GM19351 (cell line): ENCODE measurements at regions not wholly inside any gene's neighbourhood (a gene's known extent, or its start where the extent isn't known, plus 50 kb on each side); places are given as distances from the start of the nearest gene placed in this dataset.
"Not testable (repeated sequence)": the region's sequence is repeated elsewhere in the genome, so short reads cannot be mapped to it uniquely, and the experiment has no call there.

Experiments used
- ATAC-seq: cut with Tn5 transposase; IDR thresholded peaks from one replicate; pipeline ENCODE4 v1.9.1; 2021; ENCODE audit warnings: mild to moderate bottlenecking, moderate library complexity; ENCODE audit not compliant: unreplicated experiment

DNA sequence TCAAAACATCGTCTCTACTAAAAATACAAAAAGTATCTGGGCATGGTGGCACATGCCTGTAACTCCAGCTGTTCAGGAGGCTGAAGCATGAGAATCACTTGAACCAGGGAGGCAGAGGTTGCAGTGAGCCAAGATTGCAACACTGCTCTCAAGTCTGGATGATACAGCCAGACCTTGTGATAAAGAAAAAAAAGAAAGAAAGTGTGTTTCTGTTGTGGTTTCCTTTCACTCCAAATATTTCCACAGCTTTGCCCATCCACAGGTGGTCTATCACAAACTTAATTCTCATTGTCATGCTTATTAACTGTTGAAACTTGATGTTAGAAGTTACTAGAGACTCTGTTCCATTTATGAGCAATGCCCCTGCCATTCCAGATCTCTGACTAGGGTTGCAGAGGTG lies 316.0 kb upstream of the SEMA3C start:
- no peak for ATAC-seq

DNA sequence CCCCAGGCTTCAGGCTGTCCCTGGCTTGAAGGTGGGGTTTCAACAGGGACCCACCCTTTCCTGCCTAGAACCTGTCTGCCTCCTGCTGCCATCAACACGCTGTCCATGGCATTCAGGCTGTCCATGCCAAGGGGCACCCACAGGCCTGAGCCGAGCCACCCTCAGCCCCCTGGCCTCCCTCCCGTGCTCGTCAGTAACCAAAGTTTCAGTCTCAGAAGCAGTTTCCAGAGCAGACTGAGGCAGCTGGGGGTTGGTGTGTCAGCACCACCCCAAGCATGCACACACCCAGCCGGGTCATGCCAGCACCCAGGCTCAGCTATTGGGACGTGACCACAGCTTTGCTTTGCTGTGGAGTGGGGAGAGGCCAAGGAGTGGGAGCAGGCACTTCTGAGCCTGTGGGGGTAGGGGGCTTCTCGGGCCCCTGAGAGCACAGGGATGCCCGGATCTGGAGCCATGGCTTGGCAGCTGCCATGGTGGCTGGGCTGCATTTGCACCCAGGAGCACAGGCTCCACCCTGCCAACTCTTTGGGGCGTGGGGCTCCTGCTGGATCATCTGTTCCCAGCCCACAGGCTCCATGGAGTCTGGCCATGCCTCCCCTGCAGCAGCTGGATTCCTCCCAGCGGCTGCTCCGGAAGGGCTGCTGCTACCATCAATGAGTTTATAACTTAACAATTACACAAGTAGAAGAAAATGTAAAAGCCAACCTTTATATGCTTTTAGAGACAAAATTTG lies 314.5 kb upstream of the SEMA3C start:
- no peak for ATAC-seq

DNA sequence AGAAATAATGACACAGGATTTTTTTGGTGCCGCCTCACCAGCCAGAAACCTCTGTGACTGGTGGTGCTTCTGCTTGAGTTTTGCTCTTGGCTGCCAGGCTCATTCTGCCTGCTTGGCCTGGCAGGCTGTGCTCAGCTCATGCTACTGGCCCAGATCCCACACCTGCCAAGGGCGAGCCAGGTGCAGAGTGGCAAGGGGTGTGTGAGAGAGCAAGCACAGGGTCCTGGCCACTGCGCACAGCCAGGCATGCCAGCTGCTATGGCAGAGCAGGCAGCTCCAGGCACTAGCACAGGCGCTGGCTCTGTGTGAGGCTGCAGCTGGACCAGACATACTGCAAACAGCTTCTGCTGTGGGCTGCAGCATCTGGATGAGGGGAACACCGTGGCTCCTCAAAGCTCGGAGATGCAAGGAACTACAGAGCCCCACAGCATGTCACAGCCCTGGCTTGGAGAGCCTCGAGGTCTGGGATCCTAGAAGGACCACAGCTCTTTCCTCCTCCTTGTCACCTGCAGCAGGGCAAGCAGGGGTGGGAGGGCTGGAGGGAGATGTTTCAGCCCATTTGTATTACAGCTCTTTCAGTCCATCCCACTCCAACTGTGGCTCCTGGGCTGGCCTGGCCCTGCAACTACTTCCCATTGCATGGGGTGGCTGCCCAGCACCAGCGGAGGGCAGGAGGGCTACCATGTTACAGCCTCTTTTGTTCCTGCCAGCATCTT lies 313.4 kb upstream of the SEMA3C start:
- no peak for ATAC-seq

DNA sequence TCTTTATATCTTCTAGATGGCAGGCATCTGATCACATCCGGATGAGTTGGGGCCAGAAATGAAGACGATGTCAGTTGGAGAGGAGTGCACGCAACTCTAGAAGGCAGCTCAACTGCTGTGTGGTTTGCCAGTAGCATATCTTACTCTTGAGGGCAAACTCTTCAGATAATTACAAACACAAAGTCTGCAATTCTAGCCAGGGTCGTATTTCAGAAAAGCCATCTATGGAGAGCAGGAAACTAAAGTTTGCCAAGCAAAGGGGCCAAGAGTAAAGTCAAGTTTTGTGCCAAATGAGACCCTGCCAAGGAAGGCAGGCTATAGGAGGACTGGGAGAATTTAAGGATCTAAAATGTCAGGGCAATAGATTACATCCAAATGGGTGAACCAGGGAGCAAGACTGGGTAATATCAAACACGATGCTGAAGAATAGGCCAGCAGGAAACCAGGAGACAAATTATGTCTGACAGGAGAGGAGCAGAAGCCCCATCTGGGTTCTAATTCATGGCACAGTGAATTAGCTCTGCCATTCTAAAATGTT lies 312.5 kb upstream of the SEMA3C start:
- ATAC-seq, result no peak

DNA sequence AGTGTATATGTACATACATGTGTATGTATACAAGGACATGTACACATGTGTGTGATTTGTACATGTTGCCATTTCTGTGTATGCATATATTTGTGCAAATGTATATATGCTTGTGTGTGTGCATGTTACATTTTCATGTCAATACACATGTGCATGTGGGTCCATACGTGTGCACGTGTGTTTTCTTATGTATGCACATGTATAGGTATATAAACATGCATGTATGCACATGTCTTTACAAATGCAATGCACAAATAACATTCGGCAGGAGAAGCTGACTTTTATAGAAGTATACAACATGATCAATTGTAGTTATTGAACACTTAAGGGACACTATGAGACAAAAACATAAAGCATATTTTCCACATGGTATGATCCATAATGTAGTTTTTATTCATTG lies 307.4 kb upstream of the SEMA3C start:
- ATAC-seq, result no peak

DNA sequence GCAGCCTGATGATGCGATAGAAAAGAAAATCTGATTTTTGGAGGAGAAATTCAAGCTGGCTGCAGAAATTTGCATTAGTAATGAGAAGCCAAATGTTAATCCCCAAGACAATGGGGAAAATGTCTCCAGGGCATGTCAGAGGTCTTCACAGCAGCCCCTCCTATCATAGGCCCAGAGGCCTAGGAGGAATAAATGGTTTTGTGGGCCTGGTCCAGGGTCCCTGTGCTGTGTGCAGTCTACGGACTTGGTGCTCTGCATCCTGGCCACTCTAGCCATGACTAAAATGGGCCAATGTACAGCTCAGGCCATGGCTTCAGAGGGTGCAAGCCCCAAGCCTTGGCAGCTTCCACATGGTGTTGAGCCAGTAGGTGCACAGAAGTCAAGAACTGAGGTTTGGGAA lies 303.8 kb upstream of the SEMA3C start:
- ATAC-seq, result not testable (repeated sequence)

DNA sequence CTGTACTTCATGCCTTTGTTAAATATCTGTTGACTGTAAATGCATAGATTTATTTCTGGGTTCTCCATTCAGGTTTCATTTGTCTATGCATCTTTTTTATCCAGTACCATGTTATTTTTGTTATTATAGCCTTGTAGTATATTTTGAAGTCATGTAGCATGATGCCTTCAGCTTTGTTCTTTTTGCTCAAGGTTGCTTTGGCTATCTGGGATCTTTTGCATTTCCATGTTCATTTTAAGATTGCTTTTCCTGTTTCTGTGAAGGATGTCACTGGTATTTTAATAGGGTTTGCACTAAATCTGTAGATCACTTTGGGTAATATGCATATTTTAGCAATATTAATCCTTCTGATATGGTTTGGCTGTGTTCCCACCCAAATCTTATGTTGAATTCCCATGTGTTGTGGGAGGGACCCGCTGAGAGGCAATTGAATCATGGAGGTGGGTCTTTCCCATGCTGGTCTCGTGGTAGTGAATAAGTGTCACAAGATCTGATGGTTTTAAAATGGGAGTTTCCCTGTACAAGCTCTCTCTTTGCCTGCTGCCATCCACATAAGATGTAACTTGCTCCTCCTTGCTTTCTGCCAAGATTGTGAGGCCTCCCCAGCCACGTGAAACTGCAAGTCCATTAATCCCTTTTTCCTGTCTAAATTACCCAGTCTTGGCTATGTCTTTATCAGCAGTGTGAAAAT lies 302.8 kb upstream of the SEMA3C start:
- no peak for ATAC-seq

DNA sequence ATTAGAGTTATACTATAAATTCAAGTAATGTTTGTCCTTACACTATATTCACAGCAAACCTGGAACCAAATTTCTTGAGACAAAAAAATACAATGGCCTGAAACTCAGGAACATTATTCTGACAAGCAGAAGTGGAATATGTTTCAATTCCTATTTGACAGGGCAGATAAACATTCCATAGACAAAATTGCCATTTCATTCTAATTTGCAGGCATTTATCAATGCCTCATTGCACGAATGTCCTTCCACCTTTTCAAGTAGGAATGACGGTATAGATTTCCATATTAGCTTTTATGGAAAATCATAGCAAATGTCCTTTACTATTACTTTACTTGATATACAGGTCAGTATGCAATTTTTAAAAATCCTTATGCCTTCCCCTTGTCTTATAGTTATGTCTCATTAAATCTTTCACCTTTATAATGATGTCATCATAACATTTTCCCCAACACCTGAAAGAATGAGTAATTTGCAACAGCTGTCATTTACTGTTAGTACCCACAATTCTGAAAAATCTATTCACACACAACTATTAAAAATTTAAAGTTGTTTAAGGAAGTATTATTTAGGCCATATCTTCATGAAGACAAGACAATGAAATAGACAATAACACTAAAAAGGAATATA lies 299.7 kb upstream of the SEMA3C start:
- ATAC-seq, result no peak

DNA sequence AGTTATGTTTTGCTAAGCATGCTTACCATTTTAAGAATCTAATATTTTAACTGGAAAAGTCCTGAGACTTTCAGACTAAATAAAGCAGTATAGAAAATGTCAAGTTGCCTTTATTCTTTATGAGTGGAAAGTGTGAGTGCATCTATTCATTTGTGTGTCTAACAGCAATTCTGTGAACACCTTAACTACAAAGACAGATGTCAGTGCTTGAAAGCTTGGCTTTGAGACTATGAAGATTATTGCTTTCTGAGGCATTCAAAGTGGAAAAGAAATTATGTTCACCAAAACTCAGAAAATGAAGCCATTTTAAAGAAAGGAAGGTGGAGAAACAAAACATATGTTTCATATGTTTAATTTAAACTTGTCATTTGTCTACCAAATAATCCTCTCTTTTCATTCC lies 294.5 kb upstream of the SEMA3C start:
- ATAC-seq, result no peak

DNA sequence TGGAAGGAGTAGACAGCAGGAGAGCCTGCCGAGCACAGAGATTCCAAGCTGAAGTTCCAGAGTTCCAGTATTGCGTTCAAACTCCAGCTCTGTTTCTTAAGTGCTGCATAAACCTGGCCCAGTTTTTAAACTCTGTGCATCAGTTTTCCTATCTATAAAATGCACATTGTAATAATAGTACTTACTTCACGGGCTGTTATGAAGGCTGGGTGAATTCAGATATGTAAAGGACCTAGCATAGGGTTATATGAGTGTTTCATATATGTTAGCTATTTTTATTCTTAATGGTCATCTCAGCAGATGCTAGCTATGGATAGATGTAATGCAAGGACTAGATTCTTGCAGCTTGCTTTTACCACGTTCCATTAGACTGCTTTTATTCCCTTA lies 293.1 kb upstream of the SEMA3C start:
- no peak for ATAC-seq

DNA sequence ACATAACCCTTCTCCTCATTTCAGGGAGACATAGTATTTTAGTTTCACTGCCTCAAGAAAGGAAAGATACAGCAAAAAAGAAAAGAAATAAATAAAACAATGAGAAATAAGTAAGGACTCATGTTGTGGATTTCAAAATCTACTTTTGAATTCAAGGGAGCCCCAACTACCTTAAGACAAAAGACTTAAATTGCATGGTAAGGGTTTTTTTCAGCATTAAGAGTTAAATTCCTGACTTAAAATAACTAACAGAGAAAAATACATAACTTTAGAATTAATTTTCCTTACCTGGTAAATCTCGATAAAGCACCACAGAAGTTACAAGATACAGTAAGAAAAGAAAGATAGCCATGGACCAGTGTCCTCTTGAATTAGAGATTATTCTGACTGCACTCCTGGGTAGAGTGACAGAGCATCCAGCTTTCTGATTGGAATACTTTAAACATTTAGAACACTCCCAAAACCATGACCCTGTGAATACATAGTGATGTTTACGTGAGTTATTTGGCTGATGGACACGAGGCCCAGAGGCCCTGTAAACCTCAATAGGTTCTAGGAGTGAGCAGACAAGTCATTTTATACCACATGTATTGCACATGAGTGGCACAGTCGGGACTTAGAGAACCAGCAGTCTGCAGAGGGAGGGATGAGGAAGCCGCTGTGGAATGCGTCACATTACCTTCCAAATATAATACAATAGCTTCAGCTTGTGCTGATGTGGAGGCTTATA lies 292.5 kb upstream of the SEMA3C start:
- ATAC-seq, result no peak

DNA sequence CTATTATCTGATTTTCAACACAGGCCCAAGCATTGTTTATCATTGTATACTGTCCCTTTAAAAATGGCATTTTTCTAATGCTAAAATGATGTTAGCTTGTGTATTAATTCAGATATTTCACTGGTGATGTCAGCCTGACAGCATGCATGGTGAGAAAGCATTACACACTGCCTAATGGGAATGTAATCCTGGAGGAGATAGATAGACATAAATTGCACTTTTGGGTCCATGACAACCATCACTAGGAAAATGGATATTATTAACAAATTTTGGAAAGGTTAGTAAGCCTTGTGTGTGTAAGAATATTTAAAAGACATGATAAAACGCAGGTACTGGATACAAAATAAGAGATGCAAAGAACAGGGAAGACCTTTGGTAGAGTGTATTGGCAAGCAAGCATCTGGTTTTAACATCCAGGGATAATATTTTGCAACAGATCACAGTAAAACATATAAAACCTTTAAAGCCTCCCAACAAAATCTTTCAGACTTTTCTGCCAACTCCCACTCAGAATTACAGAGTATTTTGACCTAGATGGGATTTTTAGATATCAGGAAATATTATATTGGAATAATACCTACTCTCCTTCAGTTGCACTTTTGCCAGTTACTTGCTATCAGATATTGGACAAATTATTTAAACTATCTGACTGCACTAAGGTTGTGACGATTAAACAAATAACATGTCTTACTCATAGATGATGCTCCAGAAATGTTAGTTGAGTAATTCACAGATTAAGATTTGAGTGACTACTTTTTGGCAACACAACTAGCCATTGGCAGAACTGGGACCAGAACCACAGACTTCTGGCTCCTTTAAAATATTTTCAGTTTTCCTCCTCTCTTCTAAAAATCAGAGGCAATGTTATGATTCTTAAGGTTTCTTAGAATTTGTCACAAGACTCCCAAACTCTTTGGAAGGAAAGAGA lies 291.6 kb upstream of the SEMA3C start:
- no peak for ATAC-seq

DNA sequence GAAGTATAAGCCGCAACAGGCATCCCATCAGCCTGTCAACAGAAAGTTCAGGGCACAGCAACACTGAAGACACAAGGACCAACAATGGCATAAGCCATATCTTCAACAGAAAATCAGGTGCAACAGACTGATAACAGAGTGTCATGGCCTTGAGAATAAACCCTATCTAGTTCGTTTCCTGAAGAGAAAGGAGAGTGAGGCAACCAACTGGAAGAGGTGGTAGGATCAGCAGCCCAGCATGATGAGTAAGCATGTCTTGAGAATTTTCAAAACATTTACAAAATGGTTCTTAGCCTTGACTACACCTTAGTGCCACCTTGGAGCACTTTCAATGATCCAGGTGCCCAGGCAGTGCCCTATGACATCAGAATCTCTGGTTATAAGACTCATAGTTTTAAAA lies 290.2 kb upstream of the SEMA3C start:
- ATAC-seq, result no peak

DNA sequence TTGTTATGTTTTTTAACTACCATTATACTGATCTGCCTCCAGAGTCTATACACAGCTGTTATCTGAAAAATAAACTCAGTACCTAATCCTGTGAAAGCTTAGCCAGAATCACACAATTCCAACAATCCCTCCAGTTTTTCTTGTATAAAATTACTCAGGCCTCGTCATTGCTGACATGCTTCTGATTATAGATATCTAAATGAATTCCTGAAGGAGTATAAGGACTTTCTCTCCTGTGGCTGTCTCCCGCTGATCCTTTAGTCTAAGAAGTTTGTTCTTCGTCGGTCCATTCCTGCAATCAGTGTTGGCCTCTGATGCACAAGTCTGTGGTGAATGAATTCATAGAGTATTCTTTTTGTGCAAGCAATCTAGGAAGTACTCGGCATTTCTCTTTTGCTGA lies 288.9 kb upstream of the SEMA3C start:
- no peak for ATAC-seq

DNA sequence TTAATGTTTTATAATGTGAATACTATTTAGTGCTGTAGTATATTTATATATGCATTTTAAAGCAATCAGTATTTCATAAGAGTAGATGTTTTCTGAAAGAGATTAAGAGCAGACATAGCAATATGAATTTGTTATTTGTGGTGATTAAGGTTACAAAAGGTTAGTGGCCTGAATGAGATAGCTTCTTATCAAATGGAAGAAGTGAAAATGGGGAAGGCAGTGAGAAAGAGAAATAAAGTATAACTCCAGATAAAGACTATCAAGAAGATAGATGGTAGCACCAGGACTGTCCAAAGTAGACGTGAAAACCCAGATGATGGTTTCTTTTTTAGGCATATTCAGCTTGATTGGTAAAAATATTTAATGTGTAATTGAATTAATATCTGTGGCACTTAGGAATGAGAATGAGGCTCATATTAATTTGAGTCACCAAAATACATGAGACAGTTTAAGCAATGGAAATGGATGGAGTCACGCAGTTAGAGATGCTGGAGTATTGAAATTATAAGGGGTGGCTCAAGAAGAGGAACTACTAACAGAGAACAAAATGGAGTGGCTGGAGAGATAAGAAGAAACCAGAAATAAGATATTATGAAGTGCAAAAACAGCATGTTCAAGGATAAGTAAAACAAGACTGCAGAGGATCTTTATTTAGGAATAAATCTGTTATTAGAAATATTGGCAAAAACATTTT lies 288.0 kb upstream of the SEMA3C start:
- ATAC-seq, result no peak

DNA sequence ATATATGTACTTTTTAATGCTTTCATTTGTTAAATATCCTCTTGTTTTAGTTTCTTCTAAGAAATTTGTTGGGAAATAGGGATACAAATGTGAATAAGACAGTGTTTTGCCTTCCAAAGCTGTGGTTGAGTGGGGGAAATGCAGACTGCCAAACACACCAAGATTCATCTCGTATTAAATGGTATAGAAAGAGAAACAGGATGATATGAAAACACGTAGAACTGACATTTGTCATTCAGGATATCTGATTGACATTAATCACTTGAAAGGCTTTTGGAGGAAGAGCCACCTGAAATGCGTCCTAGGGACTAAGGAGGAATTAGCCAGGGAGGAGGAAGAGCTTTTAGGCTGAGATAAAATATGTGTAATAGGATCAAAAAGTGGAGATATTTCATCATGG lies 287.4 kb upstream of the SEMA3C start:
- ATAC-seq, result no peak

DNA sequence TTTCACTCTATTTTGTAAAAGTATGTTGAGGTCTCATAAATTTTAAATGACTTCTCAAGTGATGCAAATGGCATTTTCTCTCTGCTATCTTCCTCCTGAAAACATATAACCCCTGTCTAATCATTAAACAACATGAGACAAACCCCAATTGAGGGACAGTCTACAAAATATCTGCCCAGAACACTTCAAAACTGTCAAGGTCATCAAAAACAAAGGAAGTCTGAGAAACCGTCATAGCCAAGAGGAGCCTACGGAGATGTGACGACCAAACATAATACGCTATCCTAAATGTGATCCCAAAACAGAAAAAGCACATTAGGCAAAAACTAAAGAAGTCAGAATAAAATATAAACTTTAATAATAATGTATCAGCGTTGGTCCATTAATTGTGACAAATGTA lies 282.3 kb upstream of the SEMA3C start:
- no peak for ATAC-seq

DNA sequence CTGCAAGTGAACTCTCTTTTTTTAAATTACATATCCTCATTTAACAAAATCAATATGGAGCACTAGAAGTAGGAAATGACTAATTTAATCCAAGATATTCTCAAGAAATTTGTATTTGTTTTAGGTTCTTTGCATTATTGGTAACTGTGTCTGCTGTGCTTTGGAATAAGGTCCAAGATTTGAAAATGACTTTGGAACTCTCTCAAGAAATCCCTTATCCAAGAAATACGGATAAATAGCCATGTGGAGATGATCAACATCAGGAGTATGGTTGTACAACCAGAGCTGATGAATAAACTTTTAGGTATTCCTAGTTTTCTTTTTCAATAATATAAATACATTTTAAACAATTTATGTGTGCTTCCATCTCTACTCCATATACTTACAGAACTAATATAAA lies 279.9 kb upstream of the SEMA3C start:
- ATAC-seq, result no peak

DNA sequence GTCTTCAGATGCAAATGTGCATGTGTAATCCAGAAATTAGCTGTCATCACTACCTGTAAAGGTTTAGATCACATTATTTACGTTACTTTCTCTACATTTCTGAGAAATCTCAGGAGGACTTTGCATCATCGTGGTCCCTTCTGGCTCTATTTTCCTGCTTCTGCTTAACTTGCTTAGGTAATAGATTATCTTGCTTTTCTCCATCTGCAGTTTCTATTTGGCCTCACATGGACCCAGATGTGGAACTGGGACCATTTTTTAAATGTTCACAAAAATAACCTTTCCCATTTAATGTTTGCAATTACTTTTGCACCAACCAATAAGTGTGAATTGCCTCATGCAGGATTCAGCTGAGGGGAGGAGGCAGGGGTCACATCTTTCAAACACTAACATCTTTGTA lies 278.4 kb upstream of the SEMA3C start:
- ATAC-seq, result no peak
